WI38 (cell line): ENCODE measurements at regions not wholly inside any gene's neighbourhood (a gene's known extent, or its start where the extent isn't known, plus 50 kb on each side); places are given as distances from the start of the nearest gene placed in this dataset.

Source experiments
- H3K4me3 ChIP-seq: 2 replicates; pipeline ENCODE4 v1.5.1; 2011; ENCODE audit warnings: low read depth, mild to moderate bottlenecking, control low read depth, low read length
- CTCF ChIP-seq: IDR thresholded peaks from 2 replicates; pipeline ENCODE4 v1.5.1; 2012; ENCODE audit warnings: low read depth, mild to moderate bottlenecking, control low read depth, low read length

DNA sequence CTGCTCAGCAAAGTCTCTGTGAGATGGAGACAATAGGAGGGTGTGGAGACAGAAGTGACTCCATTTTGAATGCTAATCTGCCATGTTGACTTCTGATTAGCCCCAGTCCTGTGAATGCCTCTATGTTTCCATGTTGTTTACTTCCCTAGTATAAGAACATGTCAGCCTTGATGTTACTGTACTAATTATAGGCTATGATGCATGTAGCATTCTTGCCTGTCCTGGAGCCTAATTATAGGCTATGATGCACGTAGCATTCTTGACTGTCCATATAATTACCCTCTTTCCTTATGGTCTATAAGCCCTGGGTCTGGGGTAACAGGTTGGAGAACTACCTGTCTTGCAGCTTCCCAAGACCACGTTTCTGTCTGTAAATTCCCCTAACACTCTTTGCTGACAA, 353.3 kb upstream of the CLINT1 start:
- no peak overlapping the region for H3K4me3 ChIP-seq
- TF ChIP-seq CTCF: no peak

DNA sequence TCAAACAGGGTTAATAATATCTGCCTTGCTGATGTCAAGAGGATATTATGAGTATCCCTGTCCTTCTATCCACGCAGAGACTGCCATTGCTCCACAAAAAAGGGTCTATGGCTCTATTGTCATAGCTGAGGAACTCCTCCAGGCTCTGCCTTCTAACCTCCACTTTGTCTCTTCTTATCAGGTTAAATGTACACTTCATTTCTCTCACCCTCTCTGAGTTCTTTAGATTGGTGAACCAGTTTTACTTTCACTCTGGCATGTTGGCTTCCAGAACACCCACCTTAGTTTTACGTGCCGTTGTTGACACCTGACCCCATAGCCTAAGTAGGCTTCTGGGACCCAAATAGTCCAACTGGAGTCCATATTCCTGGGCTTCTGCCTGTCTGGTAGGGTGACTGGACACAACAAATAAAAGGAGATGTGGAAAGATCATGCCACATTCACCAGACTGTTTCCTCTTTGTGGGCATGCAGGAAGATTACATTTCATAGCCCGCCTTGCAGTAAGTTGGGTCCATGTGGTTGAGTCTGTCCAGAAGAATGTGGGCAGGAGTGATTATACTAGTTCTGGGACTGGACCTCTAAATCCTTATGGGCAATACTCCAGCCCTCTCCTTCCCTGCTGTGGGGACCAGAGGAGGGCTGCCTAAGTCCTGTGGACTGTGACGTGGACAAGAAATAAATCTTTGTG, 350.4 kb upstream of the CLINT1 start:
- H3K4me3 ChIP-seq: no peak overlapping the region
- TF ChIP-seq CTCF: no peak

- TF ChIP-seq CTCF: no peak
- no peak overlapping the region for H3K4me3 ChIP-seq
Observed at GRCh38 chr5:158207733-158208132, 348.8 kb upstream of the CLINT1 start.

DNA sequence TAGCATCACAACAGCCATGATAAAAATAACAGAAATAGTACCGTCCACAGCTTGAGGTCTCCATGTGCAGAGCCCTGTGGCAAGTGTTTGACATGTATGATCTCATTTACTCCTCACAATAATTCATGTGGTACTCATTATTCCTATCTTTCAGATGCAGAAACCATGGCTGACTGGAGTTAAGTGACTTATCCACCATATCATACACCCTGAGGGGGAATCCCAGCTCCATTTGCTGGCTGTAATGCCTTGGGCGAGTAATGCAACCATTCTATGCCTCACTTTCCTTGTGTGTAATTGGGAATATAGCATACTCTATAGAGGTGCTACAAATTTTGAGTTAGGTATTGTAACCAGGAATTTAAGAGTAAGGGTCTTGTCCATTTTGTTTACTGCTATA, 347.0 kb upstream of the CLINT1 start:
- no peak for TF ChIP-seq CTCF
- no peak overlapping the region for H3K4me3 ChIP-seq

DNA sequence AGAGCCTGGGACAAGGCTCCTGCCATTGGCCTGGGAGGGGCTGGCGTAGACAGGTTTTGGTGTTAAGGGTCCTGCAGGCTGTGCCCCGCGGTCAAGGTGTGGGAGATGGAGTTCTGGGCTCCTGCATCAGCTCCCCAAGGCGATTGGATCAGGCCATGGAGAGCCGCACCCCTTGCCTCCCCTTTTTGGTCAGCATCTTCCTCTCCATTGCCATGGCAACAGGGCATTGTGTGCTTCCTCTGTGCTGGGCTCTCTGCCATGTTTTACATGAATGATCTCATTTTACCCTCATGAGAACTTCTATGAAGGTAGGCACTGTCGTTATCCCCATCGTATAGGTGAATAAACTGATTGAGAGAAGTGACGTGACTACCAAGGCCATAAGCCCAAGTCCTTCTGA, 344.3 kb upstream of the CLINT1 start:
- no peak overlapping the region for H3K4me3 ChIP-seq
- TF ChIP-seq CTCF: no peak

DNA sequence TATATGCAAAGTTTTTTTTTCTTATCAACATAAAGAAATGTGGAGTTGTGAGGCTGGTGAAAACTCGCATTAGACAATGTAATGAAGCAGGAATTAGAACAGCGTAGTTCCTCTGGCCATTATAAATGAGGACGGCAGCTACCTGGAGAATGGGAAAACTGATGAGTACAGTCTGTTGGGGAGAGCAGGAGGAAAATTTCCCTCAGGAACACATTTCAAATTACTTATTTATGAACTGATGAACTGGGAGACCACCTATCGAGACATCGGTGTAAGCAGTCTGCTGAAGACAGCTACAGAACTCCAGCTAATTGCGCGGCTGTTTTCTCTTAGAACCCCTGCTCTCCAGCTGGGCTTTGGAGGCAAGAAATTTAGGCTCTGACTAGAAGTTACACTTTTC, 343.9 kb upstream of the CLINT1 start:
- TF ChIP-seq CTCF: no peak

DNA sequence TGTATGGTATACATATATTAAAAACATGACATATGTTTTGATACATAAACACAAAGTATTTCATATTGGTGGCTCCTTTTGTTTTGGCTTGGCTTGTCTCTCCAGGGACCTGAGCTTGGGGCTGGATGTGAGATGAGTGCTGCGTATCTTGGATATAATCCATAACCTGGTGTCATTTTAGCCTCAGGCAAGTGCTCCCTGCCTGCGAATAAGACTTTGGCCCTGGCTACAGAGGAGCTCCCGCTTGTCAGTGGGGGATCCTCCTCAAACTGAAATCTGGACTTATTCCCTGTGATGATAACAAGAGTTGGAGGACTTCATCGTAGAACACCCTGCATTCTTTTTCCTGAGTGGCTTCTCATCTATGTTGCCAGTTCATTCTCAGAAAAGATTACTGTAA, 341.7 kb upstream of the CLINT1 start:
- no peak for TF ChIP-seq CTCF

More for the DNA sequence above, 343.9 kb upstream of the CLINT1 start:
- H3K4me3 ChIP-seq: no peak overlapping the region

More for the DNA sequence above, 341.7 kb upstream of the CLINT1 start:
- H3K4me3 ChIP-seq: no peak overlapping the region
